Astrocyte (in vitro differentiated cells and primary cell): ENCODE measurements at regions not wholly inside any gene's neighbourhood (a gene's known extent, or its start where the extent isn't known, plus 50 kb on each side); places are given as distances from the start of the nearest gene placed in this dataset.

Experiments
- DNase-seq: peaks from one replicate; pipeline ENCODE4 v3.0.0-alpha.2; 2010; ENCODE audit warnings: low read depth
- FAIRE-seq: peaks from 2 replicates; lab custom pipeline; 2011; peaks lifted over from hg19 to GRCh38; lab: Jason Lieb, UNC
- H2AFZ ChIP-seq: 2 replicates; pipeline ENCODE4 v1.6.0; 2012; ENCODE audit warnings: low read depth, low read length, inconsistent platforms
- H3K27ac ChIP-seq: 2 replicates; pipeline ENCODE4 v1.5.1; 2011; ENCODE audit warnings: low read depth, low read length, inconsistent platforms
- H3K27me3 ChIP-seq: 2 replicates; pipeline ENCODE4 v1.6.0; 2011; ENCODE audit warnings: low read length, inconsistent platforms; ENCODE audit not compliant: insufficient read depth
- H3K36me3 ChIP-seq: 2 replicates; pipeline ENCODE4 v1.5.1; 2011; ENCODE audit warnings: low read length, inconsistent platforms; ENCODE audit not compliant: insufficient read depth
- H3K4me1 ChIP-seq: 2 replicates; pipeline ENCODE4 v1.5.1; 2011; ENCODE audit warnings: low read length, inconsistent platforms; ENCODE audit not compliant: insufficient read depth
- H3K4me2 ChIP-seq: 2 replicates; pipeline ENCODE4 v1.6.0; 2012; ENCODE audit warnings: low read length, inconsistent platforms
- H3K4me3 ChIP-seq: 2 replicates; pipeline ENCODE4 v1.5.1; 2011; ENCODE audit warnings: low read depth, mild to moderate bottlenecking, low read length, inconsistent platforms; ENCODE audit not compliant: insufficient read depth
- H3K79me2 ChIP-seq: 2 replicates; pipeline ENCODE4 v1.6.0; 2012; ENCODE audit warnings: mild to moderate bottlenecking, low read length, inconsistent platforms; ENCODE audit not compliant: insufficient read depth
- H3K9ac ChIP-seq: 2 replicates; pipeline ENCODE4 v1.6.0; 2012; ENCODE audit warnings: mild to moderate bottlenecking, low read length, inconsistent platforms
- H3K9me3 ChIP-seq: 2 replicates; pipeline ENCODE4 v1.5.1; 2012; ENCODE audit warnings: low read depth, mild to moderate bottlenecking, low read length, inconsistent platforms; ENCODE audit not compliant: insufficient read depth
- H4K20me1 ChIP-seq: 2 replicates; pipeline ENCODE4 v1.6.0; 2012; ENCODE audit warnings: low read length, inconsistent platforms; ENCODE audit not compliant: insufficient read depth
- H3K27ac Mint-ChIP-seq: one replicate; pipeline ENCODE4 v1.8.0; 2021; ENCODE audit warnings: mild to moderate bottlenecking, mixed read lengths; ENCODE audit not compliant: unreplicated experiment
- H3K27me3 Mint-ChIP-seq: one replicate; pipeline ENCODE4 v1.8.0; 2021; ENCODE audit warnings: low read depth, mixed read lengths; ENCODE audit not compliant: unreplicated experiment
- H3K36me3 Mint-ChIP-seq: one replicate; pipeline ENCODE4 v1.8.0; 2021; ENCODE audit warnings: low read depth, mixed read lengths; ENCODE audit not compliant: unreplicated experiment
- H3K4me1 Mint-ChIP-seq: one replicate; pipeline ENCODE4 v1.8.0; 2021; ENCODE audit warnings: low read depth, mixed read lengths; ENCODE audit not compliant: unreplicated experiment
- H3K4me3 Mint-ChIP-seq: one replicate; pipeline ENCODE4 v1.8.0; 2021; ENCODE audit warnings: mild to moderate bottlenecking, moderate library complexity, mixed read lengths; ENCODE audit not compliant: unreplicated experiment
- H3K9me3 Mint-ChIP-seq: one replicate; pipeline ENCODE4 v1.8.0; 2021; ENCODE audit warnings: mild to moderate bottlenecking, mixed read lengths; ENCODE audit not compliant: unreplicated experiment
- CTCF ChIP-seq: IDR thresholded peaks from 2 replicates; pipeline ENCODE4 v1.5.1; 2011; ENCODE audit warnings: low read depth, mild to moderate bottlenecking, inconsistent platforms, low read length, moderate library complexity; ENCODE audit not compliant: insufficient read depth
- EZH2 ChIP-seq: IDR thresholded peaks from 2 replicates; pipeline ENCODE4 v1.6.1; 2012; ENCODE audit warnings: mild to moderate bottlenecking, low read length, inconsistent platforms; ENCODE audit not compliant: insufficient read depth

- Histone ChIP-seq H3K9me3 (no peaks in the 10 kb centered on the region), H3K4me1 (peaks cover 23% of the 10 kb centered on the region), H3K79me2 (no peaks in the 10 kb centered on the region), H3K9ac (no peak overlapping the region), H3K27ac (no peak overlapping the region), H3K27me3 (peaks cover 27% of the 10 kb centered on the region), H4K20me1 (no peaks in the 10 kb centered on the region), H3K36me3 (no peaks in the 10 kb centered on the region), H2AFZ (no peak overlapping the region), H3K4me2 (peak overlapping the region; percentile 12), H3K4me3 (no peak overlapping the region)
- FAIRE-seq (peak; percentile 93), DNase-seq (peak; percentile 74)
- Mint-ChIP-seq H3K4me1 (peaks cover 20% of the 10 kb centered on the region), H3K27ac (peak overlapping the region; percentile 13), H3K27me3 (no peaks in the 10 kb centered on the region), H3K36me3 (peaks cover 2% of the 10 kb centered on the region), H3K9me3 (peaks cover 5% of the 10 kb centered on the region), H3K4me3 (no peak overlapping the region)
- no peak for TF ChIP-seq EZH2
- TF ChIP-seq CTCF: no peak
Observed at GRCh38 chr10:43854007-43854406, 205.3 kb upstream of the ZNF32 start.

GRCh38 chr10:43853369-43853768, 204.7 kb upstream of the ZNF32 start:
- Histone ChIP-seq H3K79me2 (no peaks in the 10 kb centered on the region), H4K20me1 (no peaks in the 10 kb centered on the region), H3K4me2 (no peak overlapping the region), H3K27me3 (peaks cover 25% of the 10 kb centered on the region), H3K9ac (no peak overlapping the region), H3K4me1 (peaks cover 21% of the 10 kb centered on the region), H3K4me3 (no peak overlapping the region), H2AFZ (no peak overlapping the region), H3K9me3 (no peaks in the 10 kb centered on the region), H3K36me3 (no peaks in the 10 kb centered on the region), H3K27ac (no peak overlapping the region)
- peaks cover 5% of the 10 kb centered on the region for H3K9me3 Mint-ChIP-seq
- DNase-seq (no peak), FAIRE-seq (no peak)
- H3K36me3 Mint-ChIP-seq: peaks cover 2% of the 10 kb centered on the region
- no peak overlapping the region for H3K4me3 Mint-ChIP-seq
- H3K4me1 Mint-ChIP-seq: peaks cover 20% of the 10 kb centered on the region
- H3K27me3 Mint-ChIP-seq: peaks cover 3% of the 10 kb centered on the region
- TF ChIP-seq EZH2: no peak
- no peak for TF ChIP-seq CTCF
- H3K27ac Mint-ChIP-seq: peak overlapping the region; percentile 63

- no peak overlapping the region for H3K4me3 ChIP-seq
- H3K4me1 ChIP-seq: peaks cover 15% of the 10 kb centered on the region
- H3K79me2 ChIP-seq: no peaks in the 10 kb centered on the region
- H3K9me3 ChIP-seq: no peaks in the 10 kb centered on the region
- no peak for TF ChIP-seq CTCF
- TF ChIP-seq EZH2: no peak
- no peak overlapping the region for H3K27ac ChIP-seq
- no peak overlapping the region for H3K4me3 Mint-ChIP-seq
- peaks cover 14% of the 10 kb centered on the region for H3K4me1 Mint-ChIP-seq
- H3K9ac ChIP-seq: no peak overlapping the region
- peaks cover 25% of the 10 kb centered on the region for H3K27me3 ChIP-seq
- H3K9me3 Mint-ChIP-seq: peaks cover 5% of the 10 kb centered on the region
- H2AFZ ChIP-seq: no peak overlapping the region
- FAIRE-seq: no peak
- no peaks in the 10 kb centered on the region for H4K20me1 ChIP-seq
- DNase-seq: no peak
- peaks cover 2% of the 10 kb centered on the region for H3K36me3 Mint-ChIP-seq
- H3K27me3 Mint-ChIP-seq: peaks cover 8% of the 10 kb centered on the region
- no peak overlapping the region for H3K27ac Mint-ChIP-seq
- H3K36me3 ChIP-seq: no peaks in the 10 kb centered on the region
- no peak overlapping the region for H3K4me2 ChIP-seq
Observed at GRCh38 chr10:43852644-43853214, 204.0 kb upstream of the ZNF32 start.
